GM19324 (cell line): ENCODE measurements at regions not wholly inside any gene's neighbourhood (a gene's known extent, or its start where the extent isn't known, plus 50 kb on each side); places are given as distances from the start of the nearest gene placed in this dataset.

Experiments
- ATAC-seq: cut with Tn5 transposase; IDR thresholded peaks from one replicate; pipeline ENCODE4 v1.9.1; 2021; ENCODE audit warnings: mild to moderate bottlenecking, moderate library complexity; ENCODE audit not compliant: unreplicated experiment, low FRiP score

DNA sequence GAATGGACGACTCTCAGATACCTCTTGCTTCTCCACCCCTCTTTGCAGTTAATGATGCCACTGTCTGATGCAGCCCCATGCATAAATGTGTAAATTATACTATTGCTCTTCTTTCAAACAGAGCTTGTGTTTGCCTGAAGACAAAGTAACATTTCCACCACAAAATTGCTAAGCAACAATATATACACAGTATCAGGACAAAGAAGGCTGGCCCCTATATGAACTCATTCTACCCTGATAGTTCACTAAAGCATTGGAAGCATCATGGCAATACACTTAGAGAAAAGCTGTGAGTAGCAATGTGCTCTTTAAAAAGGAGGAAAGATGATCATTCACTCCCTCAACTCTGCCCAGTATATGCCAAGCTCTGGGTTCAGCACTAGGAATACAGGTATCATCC lies 427.0 kb upstream of the CPEB2 start:
- ATAC-seq = no peak

- ATAC-seq = no peak
These were observed 426.4 kb upstream of the CPEB2 start for GRCh38 chr4:14575919-14576318.

DNA sequence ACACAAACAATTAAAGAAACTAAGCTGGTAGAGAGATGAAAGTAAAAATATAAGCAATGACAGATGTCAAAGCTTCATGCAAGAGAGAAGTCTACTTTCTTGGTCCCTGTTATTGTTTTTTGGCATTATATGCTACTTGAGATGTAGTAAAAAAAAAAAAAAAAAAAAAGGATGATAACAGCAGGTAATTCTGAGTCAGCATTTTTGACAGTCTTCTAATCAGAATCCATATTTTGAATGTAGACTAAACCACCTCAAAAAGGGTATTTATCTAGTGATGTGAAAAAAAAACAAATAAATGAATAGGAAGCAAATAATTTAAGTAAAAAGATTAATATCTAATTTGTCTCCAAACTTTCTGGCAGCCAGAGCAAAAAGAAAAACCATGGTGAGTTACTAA lies 422.2 kb upstream of the CPEB2 start:
- no peak for ATAC-seq

- no peak for ATAC-seq
These were observed 420.5 kb upstream of the CPEB2 start for GRCh38 chr4:14581741-14582140.

GRCh38 chr4:14582677-14583076 lies 419.6 kb upstream of the CPEB2 start:
- no peak for ATAC-seq

DNA sequence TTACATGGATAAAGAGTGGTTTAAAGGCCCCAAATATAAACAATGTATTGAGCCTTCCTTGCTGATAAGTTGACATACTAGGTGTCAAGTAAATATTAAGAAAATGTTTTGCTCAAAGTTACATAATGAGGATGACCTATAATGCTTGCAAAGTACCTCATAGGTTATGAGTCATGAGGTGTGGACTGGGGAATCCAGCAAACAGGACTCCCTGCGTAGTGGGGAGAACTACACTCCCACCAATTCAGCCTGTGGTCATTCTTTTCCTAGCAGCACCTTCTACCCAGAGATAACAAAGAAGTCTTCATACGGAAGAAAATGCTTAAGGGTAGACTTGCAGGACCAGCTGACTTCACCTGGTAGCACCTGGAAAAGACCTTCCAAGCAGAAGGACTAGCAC lies 418.9 kb upstream of the CPEB2 start:
- ATAC-seq = no peak

DNA sequence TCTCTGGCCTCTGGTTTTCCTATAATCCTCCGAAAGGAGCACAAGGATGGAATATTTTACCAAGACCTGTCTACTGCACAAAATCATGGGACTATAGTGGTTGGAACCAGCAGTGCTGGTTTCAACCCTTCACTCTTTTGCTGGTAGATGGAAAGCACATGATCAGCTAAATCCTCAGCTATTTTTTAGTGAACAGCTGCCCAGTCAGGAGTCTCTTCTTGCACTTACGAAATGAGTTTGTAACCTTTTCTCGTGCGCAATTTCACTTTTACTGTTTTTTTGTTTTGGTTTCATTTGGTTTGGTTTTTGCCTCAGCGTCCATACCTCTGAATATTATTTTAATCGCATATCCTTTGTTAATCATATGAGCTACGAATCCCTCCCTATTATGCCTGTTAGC lies 418.5 kb upstream of the CPEB2 start:
- no peak for ATAC-seq

GRCh38 chr4:14592950-14593349 lies 409.3 kb upstream of the CPEB2 start:
- no peak for ATAC-seq

- no peak for ATAC-seq
These were observed 406.3 kb upstream of the CPEB2 start for GRCh38 chr4:14596028-14596427.

GRCh38 chr4:14596437-14596836 lies 405.8 kb upstream of the CPEB2 start:
- ATAC-seq = no peak

DNA sequence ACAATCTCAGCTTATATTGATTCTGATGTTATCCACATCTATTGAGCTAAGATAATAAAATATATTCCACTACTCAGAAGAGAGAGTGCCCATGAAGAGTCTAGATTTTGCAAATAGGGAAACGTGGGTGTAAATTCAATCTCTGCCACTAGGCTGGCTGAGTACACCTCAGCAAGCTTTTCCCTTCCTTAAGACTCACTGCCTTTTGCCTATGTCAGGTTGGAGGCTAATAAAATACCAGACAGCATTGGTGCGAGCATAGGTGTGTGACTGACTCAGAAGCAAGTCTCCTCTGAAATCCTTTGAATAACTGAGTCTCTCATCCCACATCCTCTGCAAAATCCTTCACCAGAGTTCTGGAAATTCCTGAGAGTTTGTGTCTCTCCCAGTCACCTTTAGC lies 405.4 kb upstream of the CPEB2 start:
- no peak for ATAC-seq

- no peak for ATAC-seq
These were observed 400.1 kb upstream of the CPEB2 start for GRCh38 chr4:14602206-14602605.

- ATAC-seq = no peak
These were observed 395.3 kb upstream of the CPEB2 start for GRCh38 chr4:14607001-14607400.

- ATAC-seq = no peak
These were observed 394.7 kb upstream of the CPEB2 start for GRCh38 chr4:14607578-14607977.

GRCh38 chr4:14608630-14609029 lies 393.7 kb upstream of the CPEB2 start:
- ATAC-seq = no peak

DNA sequence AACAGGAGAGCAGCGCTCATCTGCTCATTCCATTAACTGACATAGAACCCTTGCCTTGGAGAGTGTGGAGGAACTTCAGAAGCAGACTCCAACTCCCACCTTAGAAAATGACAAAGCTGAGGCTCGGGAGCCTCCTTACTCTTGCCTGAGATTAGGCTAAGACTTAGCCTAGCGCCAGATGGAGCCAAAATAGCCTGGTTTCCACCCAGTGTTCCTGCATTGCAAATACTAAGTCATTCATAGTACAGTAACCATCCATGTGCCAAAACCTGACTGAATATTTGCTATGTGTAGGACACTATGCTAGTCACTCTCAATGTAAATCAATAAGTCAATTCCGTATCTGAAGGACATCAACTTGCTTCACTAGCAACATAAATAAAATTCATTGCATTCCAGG lies 387.4 kb upstream of the CPEB2 start:
- ATAC-seq = no peak

- ATAC-seq = no peak
These were observed 386.6 kb upstream of the CPEB2 start for GRCh38 chr4:14615671-14616070.

DNA sequence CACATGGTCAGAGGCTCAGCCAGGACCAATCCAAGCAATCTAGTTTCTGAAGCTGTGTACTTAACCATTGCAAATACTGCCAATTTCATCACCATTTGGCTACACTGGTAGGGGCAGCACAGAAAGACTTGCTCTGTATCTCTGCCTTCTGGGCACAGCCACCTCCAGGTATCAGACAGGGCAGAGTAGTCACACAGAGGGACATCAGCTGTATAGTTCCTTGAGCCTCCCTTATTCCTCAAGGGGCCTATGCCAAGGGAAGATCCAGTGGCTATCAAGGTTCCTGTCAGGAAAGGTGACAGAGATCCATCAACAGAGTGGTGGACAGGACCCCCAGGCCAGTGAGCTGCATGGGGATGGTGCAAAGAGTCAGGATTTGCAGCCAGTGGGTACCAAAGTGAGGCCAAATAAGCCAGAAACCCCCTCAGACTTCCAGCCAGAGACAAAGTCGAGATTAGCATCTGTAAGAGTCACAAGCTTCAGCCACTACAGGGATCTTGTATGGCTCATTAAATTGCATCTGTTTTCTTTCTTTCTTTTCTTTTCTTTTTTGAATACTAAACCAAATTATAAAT lies 381.6 kb upstream of the CPEB2 start:
- ATAC-seq = no peak

DNA sequence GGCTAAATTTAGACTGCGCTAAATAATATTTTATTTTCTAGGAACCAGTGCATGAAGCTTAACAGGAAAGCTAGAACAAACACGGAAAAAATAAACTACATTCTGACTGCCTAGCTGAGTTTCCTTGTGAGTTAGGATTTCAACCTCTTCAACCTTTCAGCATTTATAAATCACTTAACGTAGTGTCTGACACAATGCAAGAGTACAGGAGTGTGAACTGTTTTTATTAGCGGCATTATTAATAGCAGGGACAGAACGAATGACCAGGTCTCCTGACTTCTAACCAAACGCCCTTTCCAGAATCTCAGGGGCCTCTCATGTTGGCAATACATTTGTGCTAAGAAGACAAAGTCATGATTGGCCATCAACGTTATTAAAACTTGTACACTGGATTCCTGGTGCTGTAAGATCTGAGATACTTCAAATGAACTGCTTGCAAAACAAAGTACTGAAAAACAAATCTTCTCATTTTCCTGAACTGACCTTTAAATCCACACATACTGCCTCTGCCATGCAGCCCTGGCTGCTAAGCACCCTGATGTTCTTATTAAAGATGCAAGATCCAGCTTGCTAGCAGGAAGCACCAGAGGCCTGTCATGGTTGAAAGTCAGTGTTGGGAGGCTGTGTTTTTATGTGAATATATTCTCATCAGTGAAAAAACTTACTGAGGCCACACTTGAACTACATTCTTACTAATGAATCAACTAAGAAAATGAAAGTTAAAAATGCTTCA lies 380.4 kb upstream of the CPEB2 start:
- ATAC-seq = no peak

DNA sequence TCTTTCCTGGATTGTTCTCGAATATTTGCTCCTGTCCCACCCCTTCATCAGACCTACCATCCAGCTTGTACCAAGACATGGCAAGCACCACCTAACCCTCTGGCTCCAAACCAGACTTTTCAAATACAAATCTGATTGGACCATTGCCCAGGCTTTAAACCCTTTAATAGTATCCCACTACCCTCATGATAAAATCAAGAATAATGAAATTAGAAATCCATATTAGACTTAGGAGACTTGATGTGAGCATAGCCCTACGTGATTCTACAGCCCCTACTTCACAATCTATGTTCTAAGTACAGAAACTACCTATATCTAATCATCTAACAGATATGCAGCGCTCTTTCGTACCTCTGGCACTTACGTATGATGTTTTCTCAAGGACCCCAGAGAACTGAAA lies 375.2 kb upstream of the CPEB2 start:
- ATAC-seq = no peak

GRCh38 chr4:14631806-14632440 lies 370.4 kb upstream of the CPEB2 start:
- ATAC-seq = no peak

GRCh38 chr4:14636563-14636962 lies 365.7 kb upstream of the CPEB2 start:
- no peak for ATAC-seq
